ENCODE measurements at regions not wholly inside any gene's neighbourhood (a gene's known extent, or its start where the extent isn't known, plus 50 kb on each side); places are given as distances from the start of the nearest gene placed in this dataset.
A peak's percentile ranks its signal among the peaks of the same experiment; 100 is the strongest.
"Not testable (repeated sequence)": the region's sequence is repeated elsewhere in the genome, so short reads cannot be mapped to it uniquely, and the experiment has no call there.

- DNase-seq = no peak
Observed at GRCh38 chr12:92244036-92244435, 98.4 kb upstream of the BTG1 start.

GRCh38 chr12:92242907-92243306 is 97.3 kb upstream of the BTG1 start:
- no peak for DNase-seq

GRCh38 chr12:92237762-92238523 is 92.3 kb upstream of the BTG1 start:
- no peak for DNase-seq

GRCh38 chr12:92237262-92237661 is 91.6 kb upstream of the BTG1 start:
- no peak for DNase-seq

GRCh38 chr12:92235703-92236472 is 90.2 kb upstream of the BTG1 start:
- no peak for DNase-seq

- no peak for DNase-seq
Observed at GRCh38 chr12:92234533-92234932, 88.9 kb upstream of the BTG1 start.

- DNase-seq = no peak
Observed at GRCh38 chr12:92233346-92234015, 87.8 kb upstream of the BTG1 start.

GRCh38 chr12:92232371-92232932 is 86.8 kb upstream of the BTG1 start:
- DNase-seq = not testable (repeated sequence)

- not testable (repeated sequence) for DNase-seq
Observed at GRCh38 chr12:92231945-92232344, 86.3 kb upstream of the BTG1 start.

GRCh38 chr12:92231532-92231931 is 85.9 kb upstream of the BTG1 start:
- DNase-seq = not testable (repeated sequence)

- no peak for DNase-seq
Observed at GRCh38 chr12:92229381-92229780, 83.7 kb upstream of the BTG1 start.

- DNase-seq = no peak
Observed at GRCh38 chr12:92226961-92227360, 81.3 kb upstream of the BTG1 start.

- no peak for DNase-seq
Observed at GRCh38 chr12:92226071-92226661, 80.5 kb upstream of the BTG1 start.

- DNase-seq = no peak
Observed at GRCh38 chr12:92224685-92225331, 79.2 kb upstream of the BTG1 start.

GRCh38 chr12:92223481-92223880 is 77.8 kb upstream of the BTG1 start:
- no peak for DNase-seq

- no peak for DNase-seq
Observed at GRCh38 chr12:92221656-92222315, 76.1 kb upstream of the BTG1 start.

- peak; percentile 81 for DNase-seq
Observed at GRCh38 chr12:92218394-92219077, 72.9 kb upstream of the BTG1 start.

GRCh38 chr12:92216092-92216491 is 70.4 kb upstream of the BTG1 start:
- no peak for DNase-seq

GRCh38 chr12:92215358-92215757 is 69.7 kb upstream of the BTG1 start:
- no peak for DNase-seq

- DNase-seq = no peak
Observed at GRCh38 chr12:92213166-92213565, 67.5 kb upstream of the BTG1 start.

- DNase-seq = peak; percentile 77
Observed at GRCh38 chr12:92210071-92210470, 64.4 kb upstream of the BTG1 start.

Measured in activated CD4-positive, alpha-beta T cell treated with anti-CD3 and anti-CD28 coated beads, Interleukin-10, Interleukin-2, amounts not matched to agents 100 ng/mL and 50 ng/mL, durations not matched to agents 16 hours and 8 hours (primary cell).